GM21515 (cell line): ENCODE measurements at regions not wholly inside any gene's neighbourhood (a gene's known extent, or its start where the extent isn't known, plus 50 kb on each side); places are given as distances from the start of the nearest gene placed in this dataset.
"Not testable (repeated sequence)": the region's sequence is repeated elsewhere in the genome, so short reads cannot be mapped to it uniquely, and the experiment has no call there.

Source experiments
- ATAC-seq: cut with Tn5 transposase; IDR thresholded peaks from one replicate; pipeline ENCODE4 v1.9.1; 2021; ENCODE audit not compliant: unreplicated experiment

DNA sequence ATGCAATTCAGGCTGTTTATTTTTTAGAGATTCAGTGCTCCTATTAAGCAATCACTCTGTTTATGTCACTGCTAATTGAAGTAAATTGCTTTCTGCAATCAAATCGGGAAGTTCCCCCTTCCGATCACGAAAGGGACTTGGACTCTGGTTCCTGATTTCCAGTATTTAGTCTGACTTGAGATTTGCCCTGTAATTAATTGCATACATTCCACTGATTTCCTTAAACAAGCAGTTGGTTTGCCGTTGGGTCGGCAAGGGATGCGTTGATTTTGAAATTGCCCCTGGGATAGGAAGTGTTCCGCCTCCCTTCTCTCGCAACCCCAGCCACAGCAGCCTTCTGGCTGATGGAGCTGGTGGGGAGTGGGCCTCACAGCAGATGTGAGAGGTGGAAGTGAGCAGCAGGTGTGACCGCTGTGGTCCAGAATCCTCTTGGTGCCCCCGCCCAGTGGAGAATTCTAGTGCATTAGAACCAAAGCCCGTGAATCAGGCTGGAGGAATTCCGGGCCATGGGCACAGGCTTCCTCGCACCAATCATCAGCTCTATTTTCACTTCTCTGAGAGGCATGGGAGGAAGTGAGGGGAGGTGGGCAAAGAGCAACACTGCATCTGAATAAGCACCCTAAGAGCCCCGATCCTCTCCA is 102.5 kb downstream of the SPRY4 start:
- no peak for ATAC-seq

DNA sequence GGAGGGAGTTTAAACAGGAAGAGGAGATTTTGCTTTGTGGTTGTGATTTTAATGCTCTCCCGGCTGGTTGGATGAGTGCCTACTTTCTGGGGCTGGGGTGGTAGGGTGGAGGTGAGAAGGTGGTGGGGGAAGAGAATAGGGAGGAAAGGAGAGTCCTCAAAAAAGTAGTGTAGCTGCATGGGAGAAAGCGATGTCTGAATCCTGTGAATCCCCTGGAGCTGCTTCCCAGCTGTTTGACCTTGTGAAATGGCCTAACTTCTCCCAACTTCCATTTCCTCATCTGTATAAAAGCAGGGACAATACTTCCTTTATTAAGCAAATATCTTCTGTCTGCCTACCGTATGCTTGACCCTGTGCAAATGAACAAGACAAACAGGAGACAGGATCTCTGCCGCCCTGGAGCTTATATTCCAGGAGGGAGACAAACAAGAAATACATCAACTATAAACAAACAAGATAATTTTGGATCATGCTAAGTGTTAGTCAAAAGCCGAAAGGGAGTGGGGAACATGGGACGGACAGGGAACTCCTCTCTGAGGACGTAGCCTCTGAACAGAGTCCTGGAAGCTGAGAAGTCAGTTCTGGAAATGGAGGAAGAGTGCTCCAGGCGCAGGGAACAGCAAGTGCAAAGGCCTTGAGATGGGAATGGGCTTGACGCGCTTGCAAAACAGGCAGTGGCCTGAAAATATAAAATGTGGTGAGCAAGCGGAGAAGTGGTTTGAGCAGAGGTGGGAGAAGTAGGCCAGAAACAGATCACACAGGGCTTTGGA is 103.5 kb downstream of the SPRY4 start:
- no peak for ATAC-seq

DNA sequence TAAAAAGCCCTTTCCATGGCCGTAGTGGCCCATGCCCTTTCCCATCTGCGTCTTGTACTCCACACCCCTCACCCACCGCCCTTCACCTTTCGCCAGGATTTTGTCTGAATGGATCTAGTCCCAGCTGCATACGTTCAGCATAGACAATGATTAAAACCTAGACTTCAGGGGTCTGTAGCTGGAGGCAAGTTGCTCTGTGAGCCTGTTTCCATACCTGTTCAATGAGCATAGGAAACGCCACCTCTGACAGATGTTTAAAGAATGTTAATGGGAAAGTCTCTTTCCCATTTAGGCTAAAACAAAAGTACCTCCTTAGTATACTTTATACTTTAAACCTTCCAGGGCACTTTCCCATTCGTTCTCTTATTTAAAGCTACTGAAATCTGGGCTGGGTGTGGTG is 105.7 kb downstream of the SPRY4 start:
- no peak for ATAC-seq

DNA sequence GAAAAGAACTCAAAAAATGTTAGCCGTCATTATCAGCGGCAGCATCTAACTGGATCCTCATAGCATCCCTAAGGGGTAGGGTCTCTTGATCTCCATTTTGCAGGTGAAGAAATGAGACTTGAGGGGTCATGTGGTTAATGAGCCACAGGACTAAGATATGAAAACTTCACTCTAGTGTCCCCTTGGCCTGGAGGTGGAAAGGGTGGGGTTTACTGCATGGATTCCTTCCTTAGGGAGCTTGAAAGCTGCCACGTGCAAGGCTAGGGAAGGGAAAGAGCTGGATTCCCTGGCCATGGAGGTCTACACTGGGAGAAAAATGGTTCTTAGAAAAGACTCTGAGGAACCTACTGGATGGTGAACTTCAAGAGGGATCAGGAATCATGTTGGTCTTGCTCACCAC is 107.9 kb downstream of the SPRY4 start:
- no peak for ATAC-seq

DNA sequence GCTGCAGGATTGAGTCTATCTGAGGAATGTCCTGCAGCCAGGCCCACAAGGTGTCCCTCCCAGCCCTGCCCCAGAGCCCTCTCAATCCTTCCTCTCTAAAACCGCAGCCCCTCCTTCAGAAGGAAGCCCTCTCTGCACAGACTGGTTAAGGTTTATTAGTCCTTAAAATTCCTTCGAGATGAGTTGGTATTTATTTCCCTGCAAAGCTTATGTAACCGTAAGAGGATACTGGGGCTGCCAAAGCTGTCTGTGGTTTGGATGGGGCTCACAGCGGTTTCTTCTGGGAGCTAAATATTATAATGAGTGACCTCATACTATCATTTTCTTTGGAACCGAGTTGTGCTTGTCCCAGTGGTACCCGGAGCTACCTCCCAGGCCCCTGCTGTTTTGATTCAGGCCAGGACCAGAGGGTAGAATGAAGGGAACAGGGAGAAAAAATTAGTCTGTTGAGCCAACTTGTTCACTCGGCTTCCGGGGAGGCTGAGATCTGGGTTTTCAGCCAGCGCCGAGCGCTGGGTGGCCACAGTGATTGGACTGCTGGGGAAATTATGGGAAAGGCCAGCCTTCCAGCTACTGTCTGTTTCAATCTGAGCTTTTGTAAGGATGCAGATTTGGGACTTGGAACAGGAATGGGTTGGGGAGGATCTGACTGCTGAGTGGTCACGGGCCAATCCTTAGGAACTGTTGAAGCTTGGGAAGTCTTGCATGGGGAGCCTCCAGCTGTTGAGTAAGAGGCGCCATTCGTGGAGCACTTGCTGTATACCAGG is 107.5 kb downstream of the NDFIP1 start:
- ATAC-seq: no peak

DNA sequence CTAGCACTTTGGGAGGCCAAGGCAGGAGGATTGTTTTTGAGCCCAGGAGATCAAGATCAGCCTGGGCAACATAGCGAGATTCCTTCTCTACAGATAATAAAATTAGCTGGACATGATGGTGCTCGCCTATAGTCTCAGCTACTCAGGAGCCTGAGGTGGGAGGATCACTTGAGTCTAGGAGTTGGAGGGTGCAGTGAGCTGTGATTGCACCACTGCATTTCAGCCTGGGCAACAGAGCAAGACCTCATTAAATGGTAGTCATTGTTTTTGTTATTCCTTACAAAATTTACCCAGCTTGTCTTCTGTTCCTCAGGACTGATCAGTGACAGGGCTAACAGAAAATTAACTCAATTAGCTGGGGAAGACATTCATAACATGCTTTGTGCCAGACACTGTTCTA is 104.5 kb downstream of the NDFIP1 start:
- no peak for ATAC-seq

DNA sequence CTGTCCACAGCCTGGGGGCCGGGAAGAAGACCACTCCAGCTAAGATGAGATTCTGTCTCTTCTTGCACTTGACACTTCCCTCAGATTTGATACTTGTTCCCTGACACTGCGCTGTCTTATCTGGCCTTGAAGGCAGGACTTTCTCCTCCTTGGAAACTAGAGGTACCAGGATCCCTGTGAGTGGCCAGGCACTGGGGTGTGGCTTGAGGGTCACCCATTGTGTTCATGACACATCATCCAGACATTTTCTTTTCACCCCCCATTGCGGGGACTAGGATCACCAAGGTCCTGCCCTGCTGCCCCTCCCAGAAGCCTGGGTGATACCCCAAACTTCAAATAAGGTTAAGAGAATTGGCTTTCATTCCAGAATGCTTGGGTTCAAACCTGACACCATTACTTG is 103.3 kb downstream of the NDFIP1 start:
- no peak for ATAC-seq

DNA sequence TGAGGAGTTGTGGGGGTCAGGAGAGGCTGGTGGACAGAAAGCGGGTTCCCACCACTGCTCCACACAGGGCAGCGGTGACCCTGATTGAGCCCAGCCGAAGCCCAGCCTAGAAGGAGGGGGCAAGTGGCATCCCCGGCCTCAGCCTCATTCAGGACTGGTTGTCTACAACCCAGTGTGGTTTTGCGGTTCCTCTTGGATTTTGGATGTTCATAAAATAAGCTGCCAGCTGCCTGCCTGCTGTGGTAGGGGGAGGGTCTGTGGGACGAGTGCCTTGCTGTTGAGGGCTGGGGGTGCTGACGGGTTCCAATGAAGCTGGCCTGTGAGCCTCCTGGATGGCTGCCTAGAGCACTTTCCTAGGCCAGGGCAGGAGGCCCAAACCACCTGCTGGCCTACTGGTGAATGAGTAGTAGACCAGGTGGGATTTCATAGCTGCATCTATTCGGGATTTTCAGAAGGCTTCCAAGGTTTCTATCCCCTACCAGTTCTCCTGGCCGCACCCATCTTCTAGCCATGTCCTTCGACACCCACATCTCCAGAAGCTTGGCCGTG is 102.4 kb downstream of the NDFIP1 start:
- ATAC-seq: no peak

DNA sequence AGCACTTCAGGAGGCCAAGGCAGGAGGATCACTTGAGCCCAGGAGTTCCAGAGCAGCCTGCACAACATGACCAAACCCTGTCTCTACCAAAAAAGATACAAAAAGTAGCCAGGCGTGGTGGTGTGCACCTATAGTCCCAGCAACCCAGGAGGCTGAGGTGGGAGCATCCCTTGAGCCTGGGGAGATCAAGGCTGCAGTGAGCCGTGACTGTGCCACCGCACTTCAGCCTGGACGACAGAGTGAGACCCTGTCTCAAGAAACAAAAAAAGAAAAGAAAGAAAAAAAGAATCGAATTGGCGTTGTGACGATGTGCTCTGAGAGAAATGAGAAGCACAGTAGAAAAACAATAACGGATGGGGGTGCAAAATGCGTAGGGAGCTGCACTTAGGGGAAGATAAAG is 101.4 kb downstream of the NDFIP1 start:
- no peak for ATAC-seq

DNA sequence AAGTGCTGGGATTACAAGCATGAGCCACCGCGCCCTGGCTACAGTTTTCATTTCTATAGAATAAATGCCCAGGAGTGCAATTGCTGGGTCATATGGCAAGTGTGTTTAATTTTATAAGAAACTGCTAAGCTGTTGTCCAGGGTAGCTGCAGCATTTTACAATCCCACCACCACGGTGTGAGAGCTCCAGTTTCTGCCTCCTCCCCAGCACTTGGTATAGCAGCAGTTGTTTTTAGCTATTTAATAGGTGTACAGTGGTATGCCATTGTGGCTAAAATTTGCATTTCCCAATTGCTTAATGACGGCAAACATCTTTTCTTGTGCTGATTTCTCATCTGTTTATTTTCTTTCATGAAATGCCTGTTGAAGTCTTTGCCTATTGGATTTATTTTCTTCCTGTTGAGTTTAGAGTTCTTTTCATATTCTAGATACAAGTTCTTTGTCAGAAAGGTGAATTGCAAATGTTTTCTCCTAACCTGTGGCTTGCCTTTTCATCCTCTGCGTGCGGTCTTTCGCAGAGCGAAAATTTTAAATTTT is 100.3 kb downstream of the NDFIP1 start:
- ATAC-seq: no peak

DNA sequence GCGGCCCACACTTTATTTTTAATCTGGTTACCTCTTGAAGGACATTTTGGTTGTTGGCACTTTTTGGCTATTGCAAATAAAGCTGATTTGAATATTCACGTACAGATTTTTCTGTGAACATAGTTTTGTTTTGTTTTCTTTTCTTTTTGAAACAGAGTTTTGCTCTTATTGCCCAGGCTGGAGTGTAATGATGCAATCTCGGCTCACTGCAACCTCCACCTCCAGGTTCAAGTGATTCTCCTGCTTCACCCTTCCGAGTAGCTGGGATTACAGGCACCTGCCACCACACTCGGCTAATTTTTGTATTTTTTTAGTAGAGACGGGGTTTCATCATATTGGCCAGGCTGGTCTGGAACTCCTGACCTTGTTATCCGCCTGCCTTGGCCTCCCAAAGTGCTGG is 99.7 kb downstream of the NDFIP1 start:
- ATAC-seq: not testable (repeated sequence)

DNA sequence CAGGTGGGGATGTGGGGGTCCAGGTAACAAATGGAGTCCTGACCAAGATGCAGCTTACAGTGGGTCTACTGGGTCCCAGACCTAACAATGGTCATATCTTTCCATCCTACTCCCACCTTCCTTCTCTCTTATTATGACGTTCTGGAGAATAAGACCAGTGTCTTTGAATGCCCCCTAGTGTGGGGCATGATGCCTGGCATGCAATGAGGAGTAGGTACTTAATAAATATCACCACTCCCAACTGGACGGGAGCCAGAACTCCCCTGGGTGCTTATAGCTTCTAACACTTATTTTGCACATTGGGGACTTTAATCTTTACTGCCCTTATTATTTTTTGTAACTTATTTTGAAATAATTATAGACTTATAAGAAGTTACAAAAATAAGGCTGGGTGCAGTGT is 98.2 kb downstream of the NDFIP1 start:
- ATAC-seq: no peak

DNA sequence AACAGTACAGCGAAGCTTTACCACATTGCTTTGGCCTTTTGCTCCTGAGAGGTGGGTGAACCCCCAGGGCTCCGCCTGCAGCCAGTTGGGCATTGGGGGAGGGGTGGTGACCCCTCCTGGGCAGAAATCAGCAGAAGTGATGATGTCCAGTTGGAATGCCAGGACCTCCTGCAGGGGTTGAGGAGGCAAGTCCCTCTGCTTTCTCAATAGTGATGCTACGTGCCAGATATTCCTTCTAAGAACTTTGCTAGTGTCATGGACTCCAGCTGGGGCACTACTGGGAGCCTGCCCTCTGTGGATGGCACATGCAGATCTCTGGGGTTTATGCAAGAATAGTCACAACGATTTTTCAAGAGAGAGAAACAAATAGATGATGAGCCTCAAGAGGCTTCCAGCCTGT is 95.6 kb downstream of the NDFIP1 start:
- no peak for ATAC-seq
